OCI-LY3 (cell line): ENCODE measurements at regions not wholly inside any gene's neighbourhood (a gene's known extent, or its start where the extent isn't known, plus 50 kb on each side); places are given as distances from the start of the nearest gene placed in this dataset.

Experiments used
- H2AFZ ChIP-seq: fragments of 200-600, 300-600 bp; shearing (Covaris generic); 2 replicates; pipeline ENCODE4 v1.6.0; 2014; ENCODE audit warnings: antibody characterized with exemption, low read depth, low read length
- H3K27ac ChIP-seq: fragments of 200-600, 300-600 bp; sonication (generic); 2 replicates; pipeline ENCODE4 v1.5.1; 2014; ENCODE audit warnings: mild to moderate bottlenecking, low read length, moderate library complexity, mixed read lengths
- H3K27me3 ChIP-seq: fragments of 200-600, 300-600 bp; sonication (generic); 2 replicates; pipeline ENCODE4 v1.6.1; 2014; ENCODE audit warnings: low read depth, low read length, mixed read lengths
- H3K36me3 ChIP-seq: fragments of 200-600, 300-600 bp; sonication (generic); replicated peaks from 2 replicates; pipeline ENCODE3; 2014; ENCODE audit warnings: low read depth, low read length, mixed read lengths
- H3K4me1 ChIP-seq: fragments of 300-600, 200-600 bp; sonication (generic); 2 replicates; pipeline ENCODE4 v1.6.1; 2014; ENCODE audit warnings: low read length, mixed read lengths
- H3K4me2 ChIP-seq: fragments of 200-600, 300-600 bp; sonication (generic); 2 replicates; pipeline ENCODE4 v1.6.1; 2014; ENCODE audit warnings: low read length, mixed read lengths
- H3K4me3 ChIP-seq: fragments of 300-600, 200-600 bp; sonication (generic); 2 replicates; pipeline ENCODE4 v1.5.1; 2014; ENCODE audit warnings: antibody characterized with exemption, mild to moderate bottlenecking, low read length, moderate library complexity
- H3K79me2 ChIP-seq: fragments of 300-600, 200-600 bp; shearing (Covaris generic); 2 replicates; pipeline ENCODE4 v1.6.1; 2014; ENCODE audit warnings: mild to moderate bottlenecking, low read length, mixed read lengths
- H3K9ac ChIP-seq: fragments of 300-600, 200-600 bp; shearing (Covaris generic); 2 replicates; pipeline ENCODE4 v1.6.0; 2014; ENCODE audit warnings: mild to moderate bottlenecking, low read length, moderate library complexity
- H3K9me3 ChIP-seq: fragments of 200-600, 300-600 bp; shearing (Covaris generic); 2 replicates; pipeline ENCODE4 v1.6.1; 2014; ENCODE audit warnings: low read length, mixed read lengths; ENCODE audit not compliant: insufficient read depth
- H4K20me1 ChIP-seq: fragments of 200-600, 300-600 bp; sonication (generic); 2 replicates; pipeline ENCODE4 v1.6.1; 2016; ENCODE audit warnings: low read length, mixed read lengths; ENCODE audit not compliant: insufficient read depth
- EZH2phosphoT487 ChIP-seq: fragments of 200-600 bp; shearing (Covaris generic); IDR thresholded peaks from 2 replicates; pipeline ENCODE4 v1.6.1; 2018; ENCODE audit warnings: antibody characterized with exemption, mixed run types, low read depth
- TF ChIP-seq, protein P1 (sequence below): fragments of 200-600, 300-600 bp; sonication (generic); IDR thresholded peaks from 2 replicates; pipeline ENCODE4 v1.5.1; 2014; ENCODE audit warnings: antibody characterized with exemption, low read length, low read depth

DNA sequence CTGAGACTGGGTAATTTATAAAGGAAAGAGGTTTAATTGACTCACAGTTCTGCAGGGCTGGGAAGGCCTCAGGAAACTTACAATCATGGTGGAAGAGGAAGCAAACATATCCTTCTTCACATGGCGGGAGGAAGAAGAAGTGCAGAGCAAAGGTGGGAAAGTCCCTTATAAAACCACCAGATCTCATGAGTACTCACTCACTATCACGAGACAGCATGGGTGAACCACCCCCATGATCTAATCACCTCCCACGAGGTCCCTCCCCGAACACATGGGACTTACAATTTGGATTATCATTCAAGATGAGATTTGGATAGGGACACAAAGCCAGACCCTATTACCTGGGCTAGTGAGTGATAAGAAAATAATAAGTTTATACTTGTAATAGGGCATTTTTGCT lies 70.6 kb upstream of the HS3ST2 start:
- Histone ChIP-seq H3K9me3 (peaks cover 3% of the 10 kb centered on the region; the same call in 1 of the 2 replicates), H3K9ac (no peak overlapping the region), H3K4me1 (peaks cover 10% of the 10 kb centered on the region)

DNA sequence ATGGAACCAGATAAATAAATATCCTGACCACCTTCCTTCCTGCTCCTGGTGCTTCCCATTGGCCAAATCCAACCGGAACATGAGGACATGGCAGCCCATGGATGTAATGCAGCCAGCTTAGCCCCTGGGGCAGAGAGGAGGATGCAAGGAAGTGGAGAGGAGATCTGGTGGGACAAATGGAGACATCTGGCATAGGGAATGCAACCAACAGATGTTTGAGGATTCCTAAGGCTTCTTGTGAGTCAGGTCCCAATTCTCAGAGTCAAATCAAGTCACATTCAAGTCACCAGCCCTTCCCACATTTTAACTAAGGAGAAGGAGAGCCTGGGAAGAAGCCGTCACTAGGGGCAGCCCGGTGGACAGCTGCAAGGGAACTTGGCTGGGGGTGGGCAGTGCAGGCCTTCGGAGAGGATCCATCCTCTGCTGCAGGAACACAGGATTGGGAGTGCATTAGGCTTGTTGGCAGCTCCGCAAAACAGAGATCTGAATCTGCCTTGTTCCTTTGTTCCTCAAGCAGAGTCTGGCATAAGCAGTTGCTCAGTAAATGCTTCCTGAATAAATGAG lies 62.8 kb upstream of the HS3ST2 start:
- Histone ChIP-seq H4K20me1 (no peaks in the 10 kb centered on the region), H3K36me3 (no peaks in the 10 kb centered on the region), H3K79me2 (no peaks in the 10 kb centered on the region), H3K4me2 (no peak overlapping the region), H3K4me3 (no peak overlapping the region), H3K9ac (no peak overlapping the region), H3K27me3 (peaks cover 22% of the 10 kb centered on the region), H2AFZ (no peak overlapping the region), H3K4me1 (no peaks in the 10 kb centered on the region), H3K9me3 (no peaks in the 10 kb centered on the region), H3K27ac (no peak overlapping the region)
- no peak for TF ChIP-seq EZH2phosphoT487
- TF ChIP-seq, protein P1, sequence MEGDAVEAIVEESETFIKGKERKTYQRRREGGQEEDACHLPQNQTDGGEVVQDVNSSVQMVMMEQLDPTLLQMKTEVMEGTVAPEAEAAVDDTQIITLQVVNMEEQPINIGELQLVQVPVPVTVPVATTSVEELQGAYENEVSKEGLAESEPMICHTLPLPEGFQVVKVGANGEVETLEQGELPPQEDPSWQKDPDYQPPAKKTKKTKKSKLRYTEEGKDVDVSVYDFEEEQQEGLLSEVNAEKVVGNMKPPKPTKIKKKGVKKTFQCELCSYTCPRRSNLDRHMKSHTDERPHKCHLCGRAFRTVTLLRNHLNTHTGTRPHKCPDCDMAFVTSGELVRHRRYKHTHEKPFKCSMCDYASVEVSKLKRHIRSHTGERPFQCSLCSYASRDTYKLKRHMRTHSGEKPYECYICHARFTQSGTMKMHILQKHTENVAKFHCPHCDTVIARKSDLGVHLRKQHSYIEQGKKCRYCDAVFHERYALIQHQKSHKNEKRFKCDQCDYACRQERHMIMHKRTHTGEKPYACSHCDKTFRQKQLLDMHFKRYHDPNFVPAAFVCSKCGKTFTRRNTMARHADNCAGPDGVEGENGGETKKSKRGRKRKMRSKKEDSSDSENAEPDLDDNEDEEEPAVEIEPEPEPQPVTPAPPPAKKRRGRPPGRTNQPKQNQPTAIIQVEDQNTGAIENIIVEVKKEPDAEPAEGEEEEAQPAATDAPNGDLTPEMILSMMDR: no peak

More for the DNA sequence above, 70.6 kb upstream of the HS3ST2 start:
- H3K27ac ChIP-seq: no peak overlapping the region
- H4K20me1 ChIP-seq: no peaks in the 10 kb centered on the region
- no peak for TF ChIP-seq EZH2phosphoT487
- TF ChIP-seq, protein P1: no peak
- H3K4me3 ChIP-seq: no peak overlapping the region
- H3K4me2 ChIP-seq: no peak overlapping the region
- H3K27me3 ChIP-seq: peaks cover 3% of the 10 kb centered on the region; the same call in 1 of the 2 replicates
- no peak overlapping the region for H2AFZ ChIP-seq
- no peaks in the 10 kb centered on the region for H3K79me2 ChIP-seq
- H3K36me3 ChIP-seq: peaks cover 3% of the 10 kb centered on the region

DNA sequence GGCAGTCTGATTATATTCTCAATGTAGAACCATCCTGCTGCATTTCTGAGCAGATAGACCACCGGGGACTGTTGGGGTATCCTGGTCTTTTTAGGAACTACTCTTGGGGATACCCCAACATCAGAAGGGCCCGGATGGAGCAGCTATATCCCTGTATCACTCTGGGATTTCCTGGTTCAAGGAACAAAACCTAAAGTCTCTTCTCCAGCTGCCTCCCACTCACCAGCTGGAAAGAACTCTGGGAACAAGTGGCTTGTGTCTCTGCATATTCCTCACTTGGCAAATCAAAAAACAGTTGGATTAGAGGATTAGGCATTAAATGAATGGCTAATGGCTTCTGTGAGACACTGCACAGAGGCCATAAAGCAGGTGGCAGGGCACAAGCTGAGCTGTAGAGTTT lies 62.3 kb upstream of the HS3ST2 start:
- Histone ChIP-seq H3K4me1 (no peaks in the 10 kb centered on the region), H2AFZ (no peak overlapping the region), H3K4me2 (no peak overlapping the region), H3K4me3 (no peak overlapping the region), H3K9ac (no peak overlapping the region), H3K27me3 (peaks cover 27% of the 10 kb centered on the region), H3K36me3 (no peaks in the 10 kb centered on the region), H3K79me2 (no peaks in the 10 kb centered on the region), H3K27ac (no peak overlapping the region), H4K20me1 (no peaks in the 10 kb centered on the region), H3K9me3 (no peaks in the 10 kb centered on the region)
- no peak for TF ChIP-seq EZH2phosphoT487
- TF ChIP-seq, protein P1: no peak

DNA sequence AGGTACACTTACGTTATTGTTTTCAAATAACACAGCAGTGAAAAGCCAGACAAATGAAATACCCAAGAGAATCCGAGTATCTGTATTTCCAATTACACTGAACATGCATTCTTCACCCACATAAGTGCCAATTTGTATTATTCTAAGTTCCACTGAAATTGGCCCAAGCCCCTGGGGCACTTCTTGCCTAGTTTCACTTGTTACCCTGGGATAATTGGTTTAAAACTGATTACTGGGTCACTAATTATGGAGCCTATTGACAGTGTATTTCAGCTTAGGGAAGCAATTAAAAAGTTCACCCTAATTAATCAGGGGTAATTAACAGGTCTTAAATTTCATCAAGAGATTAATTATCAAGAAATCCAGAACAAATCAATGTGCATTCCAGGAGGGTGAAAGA lies 60.5 kb upstream of the HS3ST2 start:
- TF ChIP-seq EZH2phosphoT487: no peak
- TF ChIP-seq, protein P1: no peak
- Histone ChIP-seq H3K36me3 (no peaks in the 10 kb centered on the region), H3K9me3 (no peaks in the 10 kb centered on the region), H3K27me3 (peaks cover 30% of the 10 kb centered on the region), H3K9ac (no peak overlapping the region), H3K79me2 (no peaks in the 10 kb centered on the region), H3K4me1 (no peaks in the 10 kb centered on the region), H3K4me3 (no peak overlapping the region), H3K4me2 (no peak overlapping the region), H3K27ac (no peak overlapping the region), H2AFZ (no peak overlapping the region), H4K20me1 (no peaks in the 10 kb centered on the region)
